ENCODE measurements at regions not wholly inside any gene's neighbourhood (a gene's known extent, or its start where the extent isn't known, plus 50 kb on each side); places are given as distances from the start of the nearest gene placed in this dataset.
A peak's percentile ranks its signal among the peaks of the same experiment; 100 is the strongest.
"Not testable (repeated sequence)": the region's sequence is repeated elsewhere in the genome, so short reads cannot be mapped to it uniquely, and the experiment has no call there.

DNA sequence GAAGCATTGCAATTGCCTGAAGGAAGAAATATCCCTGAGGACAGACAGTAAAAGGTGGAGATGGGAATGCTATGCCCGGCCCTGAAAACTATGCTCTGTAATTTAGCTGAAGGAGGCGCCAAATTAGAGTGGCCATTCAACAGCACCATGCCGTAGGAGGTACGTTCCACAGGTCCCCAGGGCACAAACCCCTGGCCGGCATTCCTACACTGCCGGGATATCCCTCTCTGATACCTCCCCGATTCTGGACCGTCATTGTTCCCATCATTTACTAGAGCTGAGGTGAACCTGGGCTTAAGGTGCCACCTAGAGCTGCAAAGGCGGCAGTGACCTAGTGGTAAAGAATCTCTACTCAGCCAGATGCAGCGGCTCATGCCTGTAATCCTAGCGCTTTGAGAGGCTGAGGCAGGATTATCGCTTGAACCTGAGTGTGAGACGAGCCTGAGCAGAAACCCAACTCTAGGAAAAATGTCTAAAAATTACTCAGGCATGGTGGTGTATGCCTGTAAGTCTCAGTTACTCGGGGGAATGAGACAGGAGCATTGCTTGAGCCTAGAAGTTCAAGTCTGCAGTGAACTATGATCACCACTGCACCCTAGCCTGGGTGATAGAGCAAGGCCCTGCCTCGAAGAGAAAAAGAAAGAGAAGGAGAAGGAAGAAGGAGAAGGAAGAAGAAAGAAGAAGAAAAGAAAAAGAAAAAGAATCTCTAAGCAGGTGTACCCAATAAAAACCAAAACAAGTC is 53.0 kb upstream of the TNKS2 start:
- Histone ChIP-seq H3K9me3 (ENCODE audit: low read length) (peaks cover 5% of the 10 kb centered on the region), H2AFZ (ENCODE audit: low read depth, low read length) (no peak overlapping the region), H3K4me1 (ENCODE audit: insufficient read depth, low read length) (no peaks in the 10 kb centered on the region), H3K36me3 (ENCODE audit: insufficient read depth, low read length) (no peaks in the 10 kb centered on the region), H3K4me3 (ENCODE audit: low read length) (no peak overlapping the region), H3K27me3 (ENCODE audit: insufficient read depth, low read length) (no peaks in the 10 kb centered on the region)

DNA sequence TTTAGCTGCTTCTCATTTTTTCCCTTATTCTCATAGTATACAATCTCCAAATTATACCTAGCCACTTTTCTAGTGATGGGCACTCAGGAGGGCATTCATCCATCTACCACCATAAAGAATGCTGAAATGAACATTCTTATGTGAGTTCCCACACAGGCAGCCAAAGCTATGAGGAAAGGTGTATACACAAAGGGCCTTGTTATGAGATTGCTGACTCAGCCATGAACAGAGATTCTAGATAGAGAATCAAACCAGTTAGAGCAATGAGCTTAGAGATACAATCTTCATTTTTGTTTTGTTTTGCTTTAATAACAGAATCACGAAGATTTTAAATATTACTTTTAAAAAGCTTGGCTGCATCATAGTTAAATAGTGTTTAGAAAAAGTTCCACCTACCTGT is 54.8 kb upstream of the TNKS2 start:
- H3K9me3 ChIP-seq (ENCODE audit: low read length), result peaks cover 7% of the 10 kb centered on the region
- H3K36me3 ChIP-seq (ENCODE audit: insufficient read depth, low read length), result no peaks in the 10 kb centered on the region
- no peaks in the 10 kb centered on the region for H3K27me3 ChIP-seq (ENCODE audit: insufficient read depth, low read length)
- H3K4me1 ChIP-seq (ENCODE audit: insufficient read depth, low read length), result no peaks in the 10 kb centered on the region
- H3K4me3 ChIP-seq (ENCODE audit: low read length), result no peak overlapping the region
- no peak overlapping the region for H2AFZ ChIP-seq (ENCODE audit: low read depth, low read length)

DNA sequence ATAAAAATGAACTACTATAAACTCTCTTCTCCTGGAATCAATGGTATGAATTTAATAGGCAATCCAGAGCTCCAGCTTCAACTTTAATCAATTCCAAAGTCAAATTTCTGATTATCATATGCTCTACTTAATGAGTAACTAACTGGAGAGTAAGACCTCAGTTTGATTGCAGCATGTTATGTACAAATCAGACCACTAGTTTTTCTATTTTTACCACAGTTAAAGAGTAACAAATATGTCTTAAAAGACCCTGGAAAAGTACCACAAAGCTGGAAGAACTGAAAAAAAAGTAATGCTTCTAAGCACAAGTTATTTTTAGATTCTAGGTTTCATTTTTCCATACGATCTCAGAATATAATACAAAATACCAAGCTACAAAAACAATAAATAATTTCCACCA is 56.0 kb upstream of the TNKS2 start:
- H3K4me1 ChIP-seq (ENCODE audit: insufficient read depth, low read length), result no peaks in the 10 kb centered on the region
- no peaks in the 10 kb centered on the region for H3K36me3 ChIP-seq (ENCODE audit: insufficient read depth, low read length)
- no peak overlapping the region for H2AFZ ChIP-seq (ENCODE audit: low read depth, low read length)
- no peaks in the 10 kb centered on the region for H3K27me3 ChIP-seq (ENCODE audit: insufficient read depth, low read length)
- no peak overlapping the region for H3K4me3 ChIP-seq (ENCODE audit: low read length)
- H3K9me3 ChIP-seq (ENCODE audit: low read length), result peaks cover 7% of the 10 kb centered on the region

DNA sequence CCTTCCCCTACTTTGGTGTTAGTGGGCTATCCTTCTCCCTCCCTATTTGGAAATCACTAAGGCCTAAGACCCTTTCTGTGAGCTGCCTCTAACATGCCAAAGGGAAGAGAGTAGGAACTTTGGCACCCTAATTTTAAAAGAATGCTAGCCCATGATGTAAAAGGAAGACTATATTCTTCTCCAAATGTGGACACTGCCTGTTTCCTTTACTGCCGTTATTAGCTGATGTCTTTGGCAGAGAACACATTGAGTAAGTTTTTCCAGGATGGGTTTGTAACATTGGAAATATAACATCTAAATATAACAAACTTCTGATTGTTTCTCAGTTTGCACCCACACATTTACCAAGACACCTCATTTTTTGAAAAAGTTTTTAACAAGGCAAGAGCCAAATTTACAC is 56.9 kb upstream of the TNKS2 start:
- no peak overlapping the region for H3K4me3 ChIP-seq (ENCODE audit: low read length)
- H3K9me3 ChIP-seq (ENCODE audit: low read length), result peaks cover 7% of the 10 kb centered on the region
- H3K27me3 ChIP-seq (ENCODE audit: insufficient read depth, low read length), result no peaks in the 10 kb centered on the region
- no peaks in the 10 kb centered on the region for H3K36me3 ChIP-seq (ENCODE audit: insufficient read depth, low read length)
- no peak overlapping the region for H2AFZ ChIP-seq (ENCODE audit: low read depth, low read length)
- no peaks in the 10 kb centered on the region for H3K4me1 ChIP-seq (ENCODE audit: insufficient read depth, low read length)

DNA sequence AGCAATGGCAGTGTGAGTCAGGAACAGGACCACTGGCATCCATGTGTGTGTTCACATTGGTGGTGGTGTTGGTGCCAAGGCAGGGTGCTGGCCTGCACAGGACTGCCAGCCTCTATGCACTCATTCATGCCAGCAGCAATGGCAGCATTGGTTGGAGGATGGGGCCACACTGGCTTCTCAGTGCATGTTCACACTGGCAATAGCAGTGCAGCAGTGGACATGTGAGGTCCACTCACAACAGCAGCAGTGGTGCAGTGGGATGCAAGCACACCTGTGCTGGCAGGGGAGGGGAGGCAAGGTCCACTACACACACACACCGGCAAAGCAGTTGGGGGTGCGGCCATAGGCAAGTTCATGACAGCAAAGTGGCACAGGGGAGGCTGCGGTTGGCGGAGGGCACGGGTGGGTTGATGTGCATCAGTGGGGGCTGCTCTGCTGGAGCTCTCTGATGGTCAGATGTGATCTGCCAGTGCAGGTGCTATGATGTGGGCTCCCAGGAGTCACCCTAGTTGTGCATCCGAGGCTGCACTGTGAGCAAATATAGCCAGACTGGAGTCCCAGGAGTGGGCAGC is 57.8 kb upstream of the TNKS2 start:
- Histone ChIP-seq H3K9me3 (ENCODE audit: low read length) (peaks cover 7% of the 10 kb centered on the region), H2AFZ (ENCODE audit: low read depth, low read length) (no peak overlapping the region), H3K27me3 (ENCODE audit: insufficient read depth, low read length) (no peaks in the 10 kb centered on the region), H3K36me3 (ENCODE audit: insufficient read depth, low read length) (no peaks in the 10 kb centered on the region), H3K4me3 (ENCODE audit: low read length) (no peak overlapping the region), H3K4me1 (ENCODE audit: insufficient read depth, low read length) (no peaks in the 10 kb centered on the region)

DNA sequence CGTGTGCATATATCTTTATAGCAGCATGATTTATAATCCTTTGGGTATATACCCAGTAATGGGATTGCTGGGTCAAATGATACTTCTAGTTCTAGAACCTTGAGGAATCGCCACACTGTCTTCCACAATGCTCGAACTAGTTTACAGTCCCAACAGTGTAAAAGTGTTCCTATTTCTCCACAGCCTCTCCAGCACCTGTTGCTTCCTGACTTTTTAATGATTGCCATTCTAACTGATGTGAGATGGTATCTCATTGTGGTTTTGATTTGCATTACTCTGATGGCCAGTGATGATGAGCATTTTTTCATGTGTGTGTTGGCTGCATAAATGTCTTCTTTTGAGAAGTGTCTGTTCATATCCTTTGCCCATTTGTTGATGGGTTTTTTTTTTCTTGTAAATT is 66.0 kb upstream of the TNKS2 start:
- H3K9me3 ChIP-seq (ENCODE audit: low read length); H2AFZ ChIP-seq (ENCODE audit: low read depth, low read length); H3K27me3 ChIP-seq (ENCODE audit: insufficient read depth, low read length); H3K36me3 ChIP-seq (ENCODE audit: insufficient read depth, low read length); H3K4me1 ChIP-seq (ENCODE audit: insufficient read depth, low read length); H3K4me3 ChIP-seq (ENCODE audit: low read length): not testable (repeated sequence)

DNA sequence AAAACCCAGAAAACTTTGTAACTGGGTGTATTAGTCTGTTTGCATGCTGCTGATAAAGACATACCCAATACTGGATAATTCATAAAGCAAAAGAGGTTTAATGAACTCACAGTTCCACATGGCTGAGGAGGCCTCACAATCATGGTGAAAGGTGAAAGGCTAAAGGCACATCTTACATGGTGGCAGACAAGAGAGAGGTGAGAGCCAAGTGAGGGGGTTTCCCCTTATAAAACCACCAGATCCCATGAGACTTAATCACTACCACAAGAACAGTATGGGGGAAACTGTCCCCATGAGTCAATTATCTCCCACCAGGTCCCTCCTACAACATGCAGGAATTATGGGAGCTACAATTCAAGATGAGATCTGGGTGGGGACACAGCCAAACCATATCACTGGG is 68.9 kb upstream of the TNKS2 start:
- not testable (repeated sequence) for H3K4me3 ChIP-seq (ENCODE audit: low read length); H3K4me1 ChIP-seq (ENCODE audit: insufficient read depth, low read length); H2AFZ ChIP-seq (ENCODE audit: low read depth, low read length); H3K27me3 ChIP-seq (ENCODE audit: insufficient read depth, low read length); H3K9me3 ChIP-seq (ENCODE audit: low read length); H3K36me3 ChIP-seq (ENCODE audit: insufficient read depth, low read length)

DNA sequence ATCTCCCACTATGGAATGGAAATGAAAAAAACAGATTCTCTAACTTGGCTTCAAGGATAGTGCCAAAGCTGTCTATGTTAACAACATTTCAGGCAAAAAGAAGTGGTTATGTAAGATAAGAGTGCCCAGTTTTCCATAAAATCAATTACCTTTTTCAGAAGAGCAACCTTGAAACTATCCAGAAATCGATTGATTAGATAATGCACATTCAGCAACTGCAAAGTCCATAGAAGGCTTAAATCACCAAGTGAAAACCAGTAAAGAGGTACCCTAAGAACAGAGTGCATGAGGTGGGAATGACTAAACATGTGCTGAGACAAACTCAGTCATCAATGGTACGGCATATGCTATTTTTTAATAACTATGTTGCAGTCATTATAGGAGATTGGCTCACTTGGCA is 71.9 kb upstream of the TNKS2 start:
- H2AFZ ChIP-seq (ENCODE audit: low read depth, low read length), result no peak overlapping the region
- H3K4me1 ChIP-seq (ENCODE audit: insufficient read depth, low read length), result no peaks in the 10 kb centered on the region
- no peaks in the 10 kb centered on the region for H3K9me3 ChIP-seq (ENCODE audit: low read length)
- H3K4me3 ChIP-seq (ENCODE audit: low read length), result no peak overlapping the region
- peaks cover 9% of the 10 kb centered on the region for H3K27me3 ChIP-seq (ENCODE audit: insufficient read depth, low read length)
- H3K36me3 ChIP-seq (ENCODE audit: insufficient read depth, low read length), result no peaks in the 10 kb centered on the region

DNA sequence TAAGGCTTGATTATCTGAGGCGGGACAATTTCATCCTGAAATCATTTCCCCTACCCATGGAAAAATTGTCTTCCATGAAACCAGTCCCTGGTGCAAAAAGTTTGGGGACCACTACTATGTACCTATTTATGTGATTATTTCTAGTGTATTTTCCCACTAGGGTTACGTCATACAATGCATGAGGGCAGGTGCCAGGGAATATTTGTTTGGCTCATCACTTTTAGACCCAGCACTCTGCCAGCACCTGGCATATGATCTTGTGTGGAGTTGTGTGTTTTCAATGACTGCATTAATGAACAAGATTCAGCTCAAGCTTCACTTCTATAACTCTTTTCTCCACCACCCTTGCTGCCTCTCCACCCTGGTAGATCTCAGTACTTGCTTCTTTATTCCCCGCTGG is 73.3 kb upstream of the TNKS2 start:
- Histone ChIP-seq H3K27me3 (ENCODE audit: insufficient read depth, low read length) (peaks cover 9% of the 10 kb centered on the region), H3K4me3 (ENCODE audit: low read length) (no peak overlapping the region)

DNA sequence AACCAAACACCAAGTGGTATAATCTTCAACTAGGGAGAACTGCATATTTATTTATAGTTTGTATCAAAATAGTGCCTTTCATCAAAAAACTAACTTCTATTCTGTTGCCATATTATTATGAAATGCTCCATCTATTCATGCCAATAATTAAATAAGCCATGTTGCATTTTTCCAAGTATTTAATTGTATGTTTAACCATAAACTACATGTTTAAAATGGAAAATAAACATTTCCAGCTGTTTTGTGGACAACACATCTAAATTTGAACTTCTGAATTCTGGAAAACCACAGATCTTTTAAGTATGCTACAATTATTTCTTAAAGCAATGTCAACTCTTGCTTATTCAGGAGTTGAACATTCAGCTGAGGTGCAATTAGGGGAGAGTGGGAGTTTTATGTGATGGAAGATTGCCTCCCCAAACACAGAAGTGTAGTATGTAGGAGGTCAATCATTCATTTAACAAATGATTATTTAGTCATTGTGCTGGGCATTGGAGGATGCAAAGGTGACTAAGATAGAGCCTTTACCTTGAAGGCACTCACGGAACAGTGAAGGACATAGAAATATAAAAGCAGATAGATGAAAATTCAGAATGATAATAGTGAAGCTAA is 80.7 kb upstream of the PPP1R3C start:
- no peak overlapping the region for H2AFZ ChIP-seq (ENCODE audit: low read depth, low read length)
- H3K9me3 ChIP-seq (ENCODE audit: low read length), result no peaks in the 10 kb centered on the region
- H3K36me3 ChIP-seq (ENCODE audit: insufficient read depth, low read length), result no peaks in the 10 kb centered on the region
- no peak overlapping the region for H3K4me3 ChIP-seq (ENCODE audit: low read length)
- H3K4me1 ChIP-seq (ENCODE audit: insufficient read depth, low read length), result peaks cover 7% of the 10 kb centered on the region
- H3K27me3 ChIP-seq (ENCODE audit: insufficient read depth, low read length), result no peaks in the 10 kb centered on the region

More for the DNA sequence above, 73.3 kb upstream of the TNKS2 start:
- Histone ChIP-seq H3K4me1 (ENCODE audit: insufficient read depth, low read length) (no peaks in the 10 kb centered on the region), H3K36me3 (ENCODE audit: insufficient read depth, low read length) (no peaks in the 10 kb centered on the region), H2AFZ (ENCODE audit: low read depth, low read length) (no peak overlapping the region), H3K9me3 (ENCODE audit: low read length) (no peaks in the 10 kb centered on the region)

DNA sequence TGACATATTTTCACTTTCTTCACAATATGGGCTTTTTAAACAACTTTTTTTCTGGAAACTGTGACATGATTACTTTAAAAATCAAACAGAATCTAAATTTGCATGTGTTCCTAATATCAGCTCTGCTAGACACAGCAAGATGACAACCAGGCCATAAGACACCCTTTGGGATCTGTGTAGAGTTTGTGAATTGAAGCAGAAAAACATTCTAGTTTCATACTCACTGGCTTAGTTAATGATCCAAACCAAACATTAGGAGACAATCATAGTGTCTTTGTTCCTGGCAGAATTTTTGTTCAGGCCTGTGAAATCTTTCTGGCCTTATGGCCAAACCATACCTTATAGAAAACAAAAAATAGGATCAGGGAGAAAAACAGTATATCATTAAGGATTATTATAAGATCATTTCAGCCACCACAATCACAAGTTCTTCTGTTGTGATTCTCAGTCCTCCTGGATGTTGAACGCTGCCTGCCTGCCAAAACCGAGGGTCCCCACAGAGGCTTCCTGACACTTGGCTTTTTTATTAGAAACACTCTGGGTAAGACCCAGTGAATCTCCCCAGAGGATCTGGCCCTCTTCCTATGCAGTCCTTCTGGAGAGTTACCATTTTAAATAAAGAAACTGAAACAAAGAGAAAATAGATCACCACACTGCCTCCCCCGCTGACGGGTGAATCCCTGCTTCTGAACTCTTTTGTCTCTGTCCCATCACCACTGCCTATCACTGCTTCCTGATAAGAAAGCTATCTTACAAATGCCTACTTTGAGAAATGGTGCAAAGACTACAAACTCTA is 79.2 kb upstream of the PPP1R3C start:
- H3K36me3 ChIP-seq (ENCODE audit: insufficient read depth, low read length), result no peaks in the 10 kb centered on the region
- no peak overlapping the region for H3K4me3 ChIP-seq (ENCODE audit: low read length)
- H2AFZ ChIP-seq (ENCODE audit: low read depth, low read length), result peak overlapping the region; percentile 33
- H3K27me3 ChIP-seq (ENCODE audit: insufficient read depth, low read length), result no peaks in the 10 kb centered on the region
- H3K9me3 ChIP-seq (ENCODE audit: low read length), result no peaks in the 10 kb centered on the region
- H3K4me1 ChIP-seq (ENCODE audit: insufficient read depth, low read length), result peaks cover 7% of the 10 kb centered on the region

DNA sequence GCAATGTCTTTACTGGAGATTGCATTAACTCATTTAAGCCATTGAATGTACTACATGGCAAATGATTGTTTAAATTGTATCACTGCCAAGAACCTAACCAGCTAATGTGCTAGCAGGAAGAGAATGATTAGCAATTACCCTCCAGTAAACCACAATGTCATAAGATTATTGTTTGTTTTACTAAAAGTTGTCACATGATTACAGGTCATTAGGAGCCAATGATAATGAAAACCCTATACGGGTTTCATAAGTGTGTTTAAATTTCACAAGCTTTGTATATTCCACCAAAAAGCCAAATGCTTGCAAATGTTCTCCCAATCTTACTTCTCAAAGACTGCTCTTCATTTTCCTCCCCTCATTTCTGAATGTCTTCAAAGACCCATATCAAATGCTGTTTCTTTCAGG is 76.5 kb upstream of the PPP1R3C start:
- Histone ChIP-seq H3K4me3 (ENCODE audit: low read length) (no peak overlapping the region), H3K4me1 (ENCODE audit: insufficient read depth, low read length) (peaks cover 7% of the 10 kb centered on the region), H3K27me3 (ENCODE audit: insufficient read depth, low read length) (no peaks in the 10 kb centered on the region), H3K36me3 (ENCODE audit: insufficient read depth, low read length) (no peaks in the 10 kb centered on the region), H3K9me3 (ENCODE audit: low read length) (no peaks in the 10 kb centered on the region), H2AFZ (ENCODE audit: low read depth, low read length) (no peak overlapping the region)

DNA sequence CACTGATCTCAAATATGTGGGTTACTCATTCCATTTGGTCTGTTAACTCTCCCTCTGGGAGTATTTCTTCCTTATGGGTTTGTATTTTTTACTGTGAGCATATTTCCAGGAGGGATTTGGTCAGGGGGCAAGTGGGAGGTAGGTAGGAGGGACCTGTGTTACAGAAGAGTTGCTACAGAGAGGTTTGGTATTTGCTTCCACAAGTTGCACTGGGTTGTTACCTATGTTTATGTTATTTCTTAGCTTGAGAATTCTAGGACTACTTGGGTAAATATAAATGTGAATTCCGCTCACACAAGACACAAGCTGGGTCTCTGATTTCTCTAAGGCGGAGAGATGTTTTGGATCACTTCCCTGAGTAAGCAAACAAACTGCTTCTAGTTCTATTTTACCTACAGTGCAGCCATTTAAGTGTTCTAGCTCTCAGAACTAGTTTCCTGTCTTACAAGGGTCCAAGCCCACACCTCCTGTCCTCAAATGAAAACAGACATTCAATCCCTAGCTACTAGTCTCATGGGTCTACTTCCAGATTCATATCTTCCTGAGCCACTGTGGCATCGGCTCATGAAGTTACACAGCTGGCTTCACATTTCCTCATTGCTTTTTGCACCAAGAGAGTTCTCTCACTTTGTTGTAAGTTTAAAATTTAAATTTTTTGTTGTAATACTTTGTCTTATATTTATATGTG is 75.4 kb upstream of the PPP1R3C start:
- peaks cover 7% of the 10 kb centered on the region for H3K4me1 ChIP-seq (ENCODE audit: insufficient read depth, low read length)
- no peaks in the 10 kb centered on the region for H3K9me3 ChIP-seq (ENCODE audit: low read length)
- no peaks in the 10 kb centered on the region for H3K27me3 ChIP-seq (ENCODE audit: insufficient read depth, low read length)
- no peaks in the 10 kb centered on the region for H3K36me3 ChIP-seq (ENCODE audit: insufficient read depth, low read length)
- no peak overlapping the region for H2AFZ ChIP-seq (ENCODE audit: low read depth, low read length)
- no peak overlapping the region for H3K4me3 ChIP-seq (ENCODE audit: low read length)
